GM21619 (cell line): ENCODE measurements at regions not wholly inside any gene's neighbourhood (a gene's known extent, or its start where the extent isn't known, plus 50 kb on each side); places are given as distances from the start of the nearest gene placed in this dataset.
"Not testable (repeated sequence)": the region's sequence is repeated elsewhere in the genome, so short reads cannot be mapped to it uniquely, and the experiment has no call there.

Experiments
- ATAC-seq: cut with Tn5 transposase; IDR thresholded peaks from one replicate; pipeline ENCODE4 v1.9.1; 2021; ENCODE audit not compliant: unreplicated experiment

DNA sequence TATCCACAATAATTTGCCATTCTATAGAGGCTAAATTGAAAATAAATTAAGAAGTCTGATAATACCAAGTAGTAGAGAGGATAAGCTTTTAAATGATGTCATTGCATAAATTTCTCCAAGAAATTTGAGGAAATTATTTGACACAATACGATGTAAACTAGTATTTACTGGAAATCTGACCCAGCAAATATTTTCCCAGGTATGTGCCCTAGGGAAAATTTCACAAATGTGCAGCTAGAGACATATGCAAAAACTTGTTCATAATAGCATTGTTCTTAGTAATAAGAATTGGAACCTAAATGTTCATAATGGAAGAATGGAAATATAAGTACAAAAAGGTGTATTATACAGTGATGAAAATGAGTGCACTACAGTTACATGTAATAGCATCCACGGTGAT, 888.8 kb upstream of the SOX11 start:
- ATAC-seq, result no peak

DNA sequence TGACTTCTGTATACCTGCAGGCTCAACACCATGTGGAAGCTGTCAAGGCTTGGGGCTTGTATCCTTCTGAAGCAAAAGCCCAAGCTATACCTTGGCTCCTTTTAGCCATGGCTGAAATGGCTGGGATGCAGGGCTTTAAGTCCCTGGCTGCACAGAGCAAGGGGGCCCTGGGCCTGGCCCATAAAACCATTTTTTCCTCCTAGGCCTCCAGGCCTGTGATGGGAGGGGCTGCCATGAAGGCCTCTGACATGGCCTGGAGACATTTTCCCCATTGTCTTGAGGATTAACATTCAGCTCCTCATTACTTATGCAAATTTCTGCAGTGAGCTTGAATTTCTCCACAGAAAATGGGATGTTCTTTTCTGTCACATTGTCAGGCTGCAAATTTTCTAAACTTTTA, 878.0 kb upstream of the SOX11 start:
- not testable (repeated sequence) for ATAC-seq

GRCh38 chr2:4827836-4828235, 864.3 kb upstream of the SOX11 start:
- no peak for ATAC-seq

DNA sequence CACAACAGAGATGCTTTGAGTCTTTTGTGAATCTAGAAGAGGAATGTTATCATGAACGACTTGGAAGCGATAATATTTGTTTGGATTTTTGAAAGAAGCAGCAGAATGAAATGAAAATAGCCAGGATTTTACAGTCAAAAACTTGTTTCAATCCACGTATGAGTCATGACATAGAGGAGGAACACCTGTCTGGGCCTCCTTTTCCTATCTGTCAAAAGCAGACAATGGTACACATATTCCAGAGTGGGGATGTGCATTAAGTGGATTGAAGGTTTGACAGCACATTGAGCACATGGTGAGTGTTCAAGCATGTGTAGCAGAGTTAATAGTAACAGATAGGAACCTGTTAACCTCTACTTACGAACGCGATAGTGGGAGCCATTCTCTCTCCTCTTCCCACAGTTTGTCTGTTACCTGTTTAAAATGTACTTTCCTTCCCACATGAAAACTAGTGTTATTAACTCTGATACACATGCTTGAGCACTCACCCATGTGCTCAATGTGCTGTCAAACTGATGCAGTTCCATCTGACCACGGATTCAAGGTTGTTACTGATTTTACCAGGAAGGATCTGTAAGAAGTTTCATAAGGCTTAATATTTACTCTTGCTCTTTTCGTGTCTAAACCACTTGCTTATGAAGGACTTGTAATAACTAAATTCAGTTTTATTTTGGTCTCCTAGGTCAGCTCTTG, 863.4 kb upstream of the SOX11 start:
- no peak for ATAC-seq

DNA sequence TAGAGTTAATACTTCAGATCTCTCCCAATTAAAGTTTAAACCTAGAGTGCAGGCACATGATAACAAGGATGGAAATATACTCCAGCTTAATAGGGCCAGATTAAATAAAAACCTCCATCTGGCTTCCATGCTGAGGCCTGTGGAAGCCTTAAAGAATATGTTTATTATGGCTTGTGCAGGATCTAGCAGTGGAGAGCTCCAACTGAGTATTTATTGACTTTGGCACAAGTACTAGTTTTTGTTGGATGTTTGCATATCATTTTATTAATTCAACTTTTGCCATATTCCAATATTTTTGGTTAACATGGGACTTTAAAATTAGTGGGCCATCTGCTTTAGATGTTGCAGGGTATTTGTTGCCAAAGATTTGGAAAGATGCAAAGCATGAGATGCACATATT, 860.4 kb upstream of the SOX11 start:
- ATAC-seq, result no peak

GRCh38 chr2:4832642-4833041, 859.5 kb upstream of the SOX11 start:
- ATAC-seq, result no peak

DNA sequence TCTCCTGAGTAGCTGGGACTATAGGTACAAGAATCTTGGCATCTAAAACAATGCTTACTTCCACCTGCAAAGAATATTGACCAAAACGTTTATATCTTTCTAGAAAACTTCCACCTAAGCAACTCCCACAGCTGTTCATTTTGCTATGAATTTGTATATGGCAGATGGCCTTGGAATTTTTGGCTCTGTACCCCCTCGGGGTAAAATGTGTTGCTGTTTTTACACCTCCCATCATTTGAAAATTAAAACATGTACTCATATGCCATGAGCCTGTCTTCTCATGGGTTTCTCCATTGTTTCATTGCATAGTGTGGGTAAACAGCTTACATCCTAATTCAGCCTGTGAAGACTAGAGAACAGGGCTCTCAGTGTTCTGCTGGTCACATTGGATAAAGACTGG, 853.6 kb upstream of the SOX11 start:
- no peak for ATAC-seq

DNA sequence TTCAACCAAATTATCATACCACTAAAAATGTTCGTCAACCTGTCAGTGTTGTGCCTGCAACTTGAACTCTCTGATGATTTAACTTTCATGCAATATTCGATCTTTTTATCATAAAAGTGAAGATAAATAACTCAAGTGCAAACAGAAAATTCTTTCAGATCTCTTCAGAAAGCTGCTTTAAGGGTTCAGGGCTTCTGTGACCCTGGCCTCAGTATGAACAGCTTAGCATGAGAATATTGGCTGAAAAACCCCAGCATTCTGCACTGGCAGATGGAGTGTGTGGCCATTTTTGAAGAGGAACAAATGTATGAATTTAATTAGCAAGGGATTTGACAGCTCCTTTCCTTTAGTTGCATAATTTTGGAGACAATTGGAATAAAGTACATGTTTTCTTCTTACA, 851.4 kb upstream of the SOX11 start:
- ATAC-seq, result no peak

DNA sequence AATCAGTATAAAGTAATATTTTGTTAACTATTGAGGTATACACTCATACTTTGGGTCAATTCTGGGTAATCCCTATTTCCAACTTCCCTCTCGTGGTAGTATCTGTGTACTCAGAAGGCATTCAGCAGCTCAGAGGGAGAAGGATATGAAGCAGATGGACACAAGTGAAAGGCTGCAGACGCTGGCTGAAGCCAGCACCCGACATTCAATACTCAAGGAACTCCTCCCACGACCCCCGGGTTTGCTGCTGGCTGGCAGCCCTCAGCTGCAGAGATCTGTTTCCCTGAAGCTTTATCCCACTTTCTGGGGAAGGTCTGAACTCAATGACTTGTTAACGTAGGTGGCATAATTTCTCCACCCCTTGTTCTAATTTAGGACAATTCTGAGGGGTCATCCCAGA, 847.3 kb upstream of the SOX11 start:
- ATAC-seq, result no peak

GRCh38 chr2:4862031-4862430, 830.2 kb upstream of the SOX11 start:
- ATAC-seq, result no peak

- no peak for ATAC-seq
These were observed 826.0 kb upstream of the SOX11 start for GRCh38 chr2:4866198-4866597.

GRCh38 chr2:4868466-4868865, 823.7 kb upstream of the SOX11 start:
- ATAC-seq, result no peak

- no peak for ATAC-seq
These were observed 823.0 kb upstream of the SOX11 start for GRCh38 chr2:4869154-4869553.

GRCh38 chr2:4873364-4873763, 818.8 kb upstream of the SOX11 start:
- no peak for ATAC-seq

- ATAC-seq, result no peak
These were observed 818.1 kb upstream of the SOX11 start for GRCh38 chr2:4873876-4874593.

DNA sequence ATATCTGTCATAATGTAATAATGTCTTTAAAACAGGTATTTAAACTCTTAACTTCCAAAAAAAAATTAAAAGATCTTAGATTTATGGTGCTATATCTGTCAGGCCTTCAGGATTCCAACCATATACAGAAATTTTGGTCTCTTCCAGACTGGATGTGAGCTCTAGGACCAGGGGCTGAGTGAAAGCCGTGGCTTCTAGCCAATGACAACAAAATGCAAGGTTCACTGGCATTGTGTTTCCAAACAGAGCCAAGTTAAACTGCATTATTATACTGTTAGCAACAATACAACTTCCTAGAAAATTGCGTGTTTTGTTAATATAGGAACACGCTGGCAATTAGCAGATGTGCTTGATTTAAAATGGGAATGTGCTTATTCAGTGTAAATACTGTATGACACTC, 809.8 kb upstream of the SOX11 start:
- ATAC-seq, result no peak

GRCh38 chr2:4882941-4883340, 809.2 kb upstream of the SOX11 start:
- ATAC-seq, result no peak

DNA sequence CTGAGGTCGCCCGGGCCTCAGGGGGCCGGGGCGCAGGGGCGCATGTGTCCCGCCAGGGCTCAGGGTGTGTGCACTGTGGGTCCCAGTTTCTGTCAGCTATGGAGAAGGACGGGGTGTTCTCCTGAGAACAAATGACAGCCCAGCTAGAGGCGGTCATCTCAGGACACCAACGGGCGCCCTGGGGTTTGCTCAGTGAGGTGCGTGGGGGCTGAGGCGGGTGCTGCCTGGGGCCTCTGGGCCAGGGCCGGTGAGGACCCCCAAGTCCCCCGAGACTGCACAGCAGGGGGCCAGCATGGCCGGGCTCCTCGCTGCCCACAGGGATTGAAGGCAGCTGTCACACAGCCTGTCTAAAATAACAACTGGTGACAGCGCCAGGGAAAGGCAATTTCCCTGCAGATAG, 808.8 kb upstream of the SOX11 start:
- no peak for ATAC-seq

- no peak for ATAC-seq
These were observed 808.0 kb upstream of the SOX11 start for GRCh38 chr2:4884117-4884571.

DNA sequence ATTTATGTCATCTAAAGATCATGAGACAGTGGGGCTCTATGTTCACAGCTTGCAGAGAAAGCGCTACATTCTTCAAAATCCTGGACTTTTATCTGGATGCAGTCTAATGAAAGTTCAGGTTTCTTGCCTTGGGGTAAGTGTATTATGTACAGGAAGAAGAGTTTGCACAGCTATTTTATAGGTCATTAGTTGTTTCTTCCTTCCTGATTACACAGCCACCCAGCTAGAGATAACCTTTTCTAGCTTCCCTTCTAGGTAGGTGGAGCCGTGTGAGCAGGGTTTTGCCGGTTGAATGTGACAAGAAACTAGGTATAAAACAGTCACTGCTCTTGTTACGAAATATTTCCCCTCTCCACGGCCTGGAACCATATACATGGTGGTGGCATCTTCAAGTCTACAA, 800.8 kb upstream of the SOX11 start:
- ATAC-seq, result no peak

GRCh38 chr2:4895371-4895770, 796.8 kb upstream of the SOX11 start:
- ATAC-seq, result no peak

- no peak for ATAC-seq
These were observed 793.5 kb upstream of the SOX11 start for GRCh38 chr2:4898706-4899105.

DNA sequence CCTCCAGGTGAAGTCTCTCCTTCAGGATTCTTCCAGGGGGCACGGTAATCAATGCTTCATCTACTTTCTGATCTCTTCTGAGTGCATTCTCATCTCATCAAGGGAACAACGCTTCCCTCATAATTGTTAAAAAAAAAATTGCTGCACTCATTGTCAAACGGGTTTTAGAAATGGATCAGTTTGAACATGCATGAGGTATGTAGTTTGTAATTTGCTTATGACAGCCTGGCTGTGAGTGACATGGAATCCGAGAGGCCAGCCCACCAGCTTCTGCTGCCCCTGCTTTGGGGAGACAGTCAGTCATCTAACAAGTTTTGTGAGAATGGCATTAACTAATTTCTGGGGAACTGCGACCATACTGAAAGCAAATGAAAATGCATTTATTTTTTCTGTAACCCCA, 791.9 kb upstream of the SOX11 start:
- no peak for ATAC-seq
